Activated CD8-positive, alpha-beta T cell treated with anti-CD3 and anti-CD28 coated beads, Interleukin-2, amount 10 ng/mL, durations not matched to agents 7 days and 5 days (primary cell): ENCODE measurements at regions not wholly inside any gene's neighbourhood (a gene's known extent, or its start where the extent isn't known, plus 50 kb on each side); places are given as distances from the start of the nearest gene placed in this dataset.

ENCODE experiments used
- ATAC-seq: fragments of 150-1000 bp; cut with Tn5 transposase; one replicate; pipeline ENCODE4 v1.10.0; 2021; ENCODE audit warnings: moderate library complexity
- CTCF ChIA-PET: fragments of 350-600 bp; sonication (Branson Sonifier 250); formaldehyde crosslinking; loops from one replicate; lab custom pipeline; 2021; ENCODE audit warnings: antibody characterized with exemption; lab: Charles Lee
- POLR2A ChIA-PET: fragments of 350-600 bp; sonication (Branson Sonifier 250); formaldehyde crosslinking; loops from one replicate; lab custom pipeline; 2021; ENCODE audit warnings: antibody characterized with exemption; lab: Charles Lee
- DNase-seq: peaks from one replicate; pipeline ENCODE4 v3.0.0-alpha.2; 2020
- H3K27ac Mint-ChIP-seq: one replicate; pipeline ENCODE4 v1.8.0; 2021; ENCODE audit warnings: mild to moderate bottlenecking, mixed read lengths
- H3K27me3 Mint-ChIP-seq: one replicate; pipeline ENCODE4 v1.8.0; 2021; ENCODE audit warnings: low read depth, mixed read lengths
- H3K36me3 Mint-ChIP-seq: one replicate; pipeline ENCODE4 v1.8.0; 2021; ENCODE audit warnings: low read depth, mixed read lengths
- H3K4me1 Mint-ChIP-seq: one replicate; pipeline ENCODE4 v1.8.0; 2021; ENCODE audit warnings: low read depth, mixed read lengths
- H3K4me3 Mint-ChIP-seq: one replicate; pipeline ENCODE4 v1.8.0; 2021; ENCODE audit warnings: mild to moderate bottlenecking, mixed read lengths
- H3K9me3 Mint-ChIP-seq: one replicate; pipeline ENCODE4 v1.8.0; 2022; ENCODE audit warnings: mixed read lengths; ENCODE audit not compliant: insufficient read depth

DNA sequence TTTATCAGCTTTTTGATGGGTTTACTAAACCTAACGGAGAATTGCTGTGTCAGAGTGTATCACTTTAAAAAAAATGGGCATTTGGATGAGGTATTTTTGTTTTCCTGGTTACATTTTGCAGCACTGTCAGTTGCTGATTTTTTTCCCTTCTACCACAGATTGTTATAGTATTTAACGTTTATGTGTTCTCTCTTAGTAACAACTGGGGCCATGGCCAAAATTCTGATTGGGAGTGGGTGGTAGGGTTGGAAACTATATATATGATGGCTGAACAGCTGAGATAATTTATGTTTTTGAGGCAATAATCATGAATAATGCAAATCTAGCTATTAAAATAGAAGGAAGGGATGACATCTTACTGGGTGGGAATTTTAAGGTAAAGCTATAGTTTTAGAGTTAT lies 229.4 kb upstream of the SUCLG2 start:
- no peak for ATAC-seq

DNA sequence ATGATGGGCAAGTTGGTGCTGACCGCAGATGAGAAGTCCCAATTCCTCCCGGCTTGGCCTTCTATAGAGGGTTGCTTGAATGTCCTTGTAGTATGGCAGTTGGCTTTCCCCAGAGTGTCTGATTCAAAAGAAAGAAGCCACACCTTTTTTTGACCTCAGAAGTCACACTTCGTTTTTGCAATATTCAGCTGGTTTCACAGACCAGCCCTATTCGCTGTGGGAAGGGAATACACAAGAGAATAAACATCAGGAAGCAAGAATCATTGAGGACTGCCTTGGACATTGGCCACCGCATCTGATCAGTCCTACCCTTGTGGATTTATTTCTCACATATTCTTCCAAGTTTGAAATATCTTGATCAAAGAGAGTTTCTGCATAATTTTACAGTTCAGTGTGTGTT lies 228.6 kb upstream of the SUCLG2 start:
- DNase-seq (no peak), ATAC-seq (no peak)
- no peaks in the 10 kb centered on the region for H3K9me3 Mint-ChIP-seq
- H3K27ac Mint-ChIP-seq, result no peak overlapping the region
- ChIA-PET CTCF (no interaction called here), POLR2A (interaction anchor here (0.6 kb wide), 1 partner anchor 9 kb away, joined by 3 read pairs; no protein-coding TSS in a partner anchor)
- no peaks in the 10 kb centered on the region for H3K36me3 Mint-ChIP-seq
- no peaks in the 10 kb centered on the region for H3K27me3 Mint-ChIP-seq
- no peaks in the 10 kb centered on the region for H3K4me1 Mint-ChIP-seq
- H3K4me3 Mint-ChIP-seq, result no peak overlapping the region

More for the DNA sequence above, 229.4 kb upstream of the SUCLG2 start:
- Mint-ChIP-seq H3K27me3 (no peaks in the 10 kb centered on the region), H3K4me1 (no peaks in the 10 kb centered on the region), H3K27ac (no peak overlapping the region), H3K9me3 (no peaks in the 10 kb centered on the region), H3K36me3 (no peaks in the 10 kb centered on the region), H3K4me3 (no peak overlapping the region)
- POLR2A ChIA-PET, result no interaction called here
- CTCF ChIA-PET, result no interaction called here
- no peak for DNase-seq

DNA sequence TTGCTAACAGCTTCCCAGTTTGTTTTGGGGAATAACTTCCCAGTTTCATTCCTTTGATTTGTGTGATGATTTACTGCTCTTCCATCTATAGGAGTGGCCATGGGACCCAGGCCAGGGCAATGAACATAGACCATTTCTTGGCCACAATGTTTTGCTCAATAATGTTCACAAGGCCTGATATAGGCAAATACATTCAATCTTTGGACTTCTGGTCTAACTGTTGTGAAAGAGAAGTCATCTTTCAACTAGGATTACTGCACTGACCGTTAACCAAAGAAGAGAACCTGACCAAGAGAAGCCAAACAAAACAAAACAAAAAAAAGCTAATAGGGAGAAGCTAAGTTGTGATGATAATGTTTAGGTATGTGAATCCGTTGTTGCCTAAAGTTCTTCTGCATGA lies 221.8 kb upstream of the SUCLG2 start:
- H3K4me3 Mint-ChIP-seq, result no peak overlapping the region
- no peaks in the 10 kb centered on the region for H3K9me3 Mint-ChIP-seq
- POLR2A ChIA-PET, result no interaction called here
- CTCF ChIA-PET, result interaction anchor here (0.6 kb wide), 1 partner anchor 763 kb away, joined by 3 read pairs; no protein-coding TSS in a partner anchor
- no peak for DNase-seq
- H3K27ac Mint-ChIP-seq, result no peak overlapping the region
- no peak for ATAC-seq
- H3K27me3 Mint-ChIP-seq, result no peaks in the 10 kb centered on the region
- H3K4me1 Mint-ChIP-seq, result no peaks in the 10 kb centered on the region
- no peaks in the 10 kb centered on the region for H3K36me3 Mint-ChIP-seq

DNA sequence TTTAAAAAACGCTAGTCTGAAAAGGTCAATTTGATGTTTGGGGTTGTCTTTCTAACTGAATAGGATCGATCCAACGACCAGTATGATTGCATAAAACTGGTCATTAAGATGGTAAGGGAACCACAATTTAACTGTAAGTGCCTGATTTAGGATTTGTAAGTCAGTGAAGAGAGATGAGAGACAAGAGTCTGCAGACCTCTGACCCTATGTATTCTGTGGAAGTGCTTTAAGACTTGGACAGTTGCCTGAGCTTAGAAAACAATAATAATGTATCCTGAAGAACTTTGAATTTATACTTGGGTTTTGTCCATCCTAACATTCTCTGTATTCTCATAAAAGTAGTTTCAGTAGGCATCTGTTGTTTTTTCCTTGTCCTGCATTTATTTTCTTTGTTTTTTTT lies 221.4 kb upstream of the SUCLG2 start:
- no peaks in the 10 kb centered on the region for H3K4me1 Mint-ChIP-seq
- ChIA-PET POLR2A (no interaction called here), CTCF (no interaction called here)
- no peaks in the 10 kb centered on the region for H3K27me3 Mint-ChIP-seq
- no peak overlapping the region for H3K27ac Mint-ChIP-seq
- no peak overlapping the region for H3K4me3 Mint-ChIP-seq
- H3K9me3 Mint-ChIP-seq, result no peaks in the 10 kb centered on the region
- H3K36me3 Mint-ChIP-seq, result no peaks in the 10 kb centered on the region
- ATAC-seq, result no peak
- DNase-seq, result no peak

DNA sequence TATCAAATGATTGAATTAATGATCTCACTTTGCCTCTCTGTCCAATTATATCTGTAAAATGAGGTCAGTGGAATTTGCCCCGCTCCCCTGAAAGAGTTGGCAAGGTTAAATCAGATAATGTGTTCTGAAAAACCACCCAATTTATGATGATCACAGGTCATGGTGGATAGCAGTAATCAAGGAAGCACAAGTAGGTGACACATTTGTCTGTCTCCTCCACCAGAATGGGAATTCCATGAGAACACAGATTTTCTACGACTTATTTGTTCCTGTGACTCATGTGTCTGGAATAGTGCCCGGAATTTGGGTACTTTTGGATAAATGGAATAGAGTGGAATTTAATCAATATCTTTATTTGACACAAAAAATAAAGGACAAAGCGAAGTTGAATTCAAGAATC lies 220.9 kb upstream of the SUCLG2 start:
- no peaks in the 10 kb centered on the region for H3K27me3 Mint-ChIP-seq
- no peak for ATAC-seq

DNA sequence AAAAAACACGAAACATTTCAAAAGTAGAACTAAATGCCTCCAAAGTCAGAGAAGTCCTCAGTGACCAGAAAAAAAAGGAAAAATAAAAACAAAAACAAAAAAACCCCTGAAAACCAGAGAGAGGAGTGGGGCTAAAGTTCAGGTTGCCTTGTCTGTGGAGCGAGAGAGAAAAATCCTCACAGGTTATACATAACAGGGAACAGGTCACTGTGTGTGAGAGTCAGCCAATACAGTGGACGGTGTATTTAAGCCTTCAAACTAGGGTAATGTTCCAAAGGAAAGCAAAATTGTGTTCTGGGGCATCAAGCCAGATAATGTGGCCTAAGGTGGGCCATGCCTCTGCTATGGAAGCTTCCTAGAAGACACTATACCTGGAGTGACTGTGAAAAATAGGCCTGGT lies 216.1 kb upstream of the SUCLG2 start:
- H3K27me3 Mint-ChIP-seq, result no peaks in the 10 kb centered on the region
- ATAC-seq, result no peak
- ChIA-PET CTCF (no interaction called here), POLR2A (no interaction called here)
- no peak for DNase-seq
- no peak overlapping the region for H3K27ac Mint-ChIP-seq
- no peaks in the 10 kb centered on the region for H3K9me3 Mint-ChIP-seq
- H3K4me3 Mint-ChIP-seq, result no peak overlapping the region
- H3K4me1 Mint-ChIP-seq, result no peaks in the 10 kb centered on the region
- H3K36me3 Mint-ChIP-seq, result no peaks in the 10 kb centered on the region

More for the DNA sequence above, 220.9 kb upstream of the SUCLG2 start:
- DNase-seq, result no peak
- Mint-ChIP-seq H3K36me3 (no peaks in the 10 kb centered on the region), H3K27ac (no peak overlapping the region), H3K4me1 (no peaks in the 10 kb centered on the region), H3K4me3 (no peak overlapping the region), H3K9me3 (no peaks in the 10 kb centered on the region)
- ChIA-PET CTCF (no interaction called here), POLR2A (no interaction called here)

DNA sequence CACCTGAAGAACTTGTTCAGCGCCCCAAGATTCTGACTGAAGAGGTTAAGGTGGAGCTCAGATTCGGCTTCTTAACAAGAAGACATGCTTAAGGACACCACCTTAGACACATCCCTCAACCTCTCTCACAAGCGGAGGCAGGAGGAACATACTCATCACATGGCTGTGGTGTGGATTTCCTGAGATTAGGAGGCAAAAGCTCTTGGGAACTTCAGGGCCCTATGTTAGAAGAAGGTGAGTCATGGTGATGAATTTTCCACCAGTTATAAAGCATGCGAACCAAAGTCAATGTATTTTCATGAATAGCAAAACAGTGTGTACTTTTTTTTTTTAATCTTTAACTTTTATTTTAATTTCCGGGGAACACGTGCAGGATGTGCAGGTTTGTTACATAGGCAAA lies 212.2 kb upstream of the SUCLG2 start:
- DNase-seq (no peak), ATAC-seq (no peak)
- H3K9me3 Mint-ChIP-seq, result no peaks in the 10 kb centered on the region
- H3K4me3 Mint-ChIP-seq, result no peak overlapping the region
- no peaks in the 10 kb centered on the region for H3K27me3 Mint-ChIP-seq
- H3K27ac Mint-ChIP-seq, result no peak overlapping the region
- no peaks in the 10 kb centered on the region for H3K36me3 Mint-ChIP-seq
- POLR2A ChIA-PET, result no interaction called here
- CTCF ChIA-PET, result interaction anchor here (1.2 kb wide), 1 partner anchor 753 kb away, joined by 3 read pairs; no protein-coding TSS in a partner anchor
- H3K4me1 Mint-ChIP-seq, result no peaks in the 10 kb centered on the region

DNA sequence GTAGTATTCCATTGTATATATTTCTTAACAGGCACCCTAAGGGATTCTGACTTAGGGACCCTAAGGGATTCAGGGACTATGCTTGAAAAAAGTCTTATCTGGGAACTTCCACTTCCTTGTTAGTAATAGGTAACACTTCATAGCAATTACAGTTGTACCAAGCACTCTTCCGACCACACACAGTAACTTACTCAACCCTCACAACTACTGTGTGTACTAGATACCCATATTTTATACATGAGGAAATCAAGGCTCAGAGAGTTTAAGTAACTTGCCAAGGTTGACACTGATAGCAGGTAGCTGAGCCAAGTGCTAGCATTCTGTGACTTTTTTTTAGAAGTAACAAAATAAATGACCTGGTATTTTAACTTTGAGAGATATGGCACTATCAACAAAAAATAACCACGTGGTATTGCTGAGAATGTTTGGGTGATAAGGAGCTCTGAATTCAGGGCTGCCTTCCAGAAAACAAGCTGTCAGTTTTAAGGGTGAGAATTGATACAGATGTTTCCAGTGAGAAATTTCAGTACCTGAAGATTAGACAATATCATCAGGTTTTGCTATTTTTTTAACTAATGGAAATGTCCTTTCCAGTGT lies 210.3 kb upstream of the SUCLG2 start:
- ChIA-PET POLR2A (no interaction called here), CTCF (interaction anchor here (0.9 to 1.2 kb wide), 2 partner anchors 9 to 11 kb away, joined by 3 read pairs; no protein-coding TSS in a partner anchor)
- H3K4me1 Mint-ChIP-seq, result no peaks in the 10 kb centered on the region
- DNase-seq, result no peak
- no peaks in the 10 kb centered on the region for H3K36me3 Mint-ChIP-seq
- no peak for ATAC-seq
- H3K4me3 Mint-ChIP-seq, result no peak overlapping the region
- no peaks in the 10 kb centered on the region for H3K27me3 Mint-ChIP-seq
- H3K9me3 Mint-ChIP-seq, result peaks cover 1% of the 10 kb centered on the region
- H3K27ac Mint-ChIP-seq, result no peak overlapping the region

DNA sequence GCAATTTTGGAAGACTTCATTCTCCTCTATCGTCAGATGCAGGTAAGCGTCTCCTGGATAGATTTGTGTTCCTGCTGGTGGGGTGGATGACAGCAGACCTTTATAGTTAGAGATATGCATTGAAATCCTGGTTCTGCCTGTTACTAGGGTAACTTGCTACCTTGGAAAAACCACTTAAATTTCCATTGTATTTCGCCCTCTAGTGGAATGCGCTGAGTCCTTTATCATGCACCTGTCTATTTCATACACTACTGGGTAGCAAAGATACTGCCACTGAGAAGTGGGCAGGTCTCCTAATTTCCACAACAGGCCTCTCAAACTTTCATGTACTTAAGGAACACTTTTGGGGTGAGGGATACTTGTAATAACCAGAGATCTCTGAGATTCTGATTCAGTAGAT lies 209.5 kb upstream of the SUCLG2 start:
- no peaks in the 10 kb centered on the region for H3K36me3 Mint-ChIP-seq
- no peak overlapping the region for H3K27ac Mint-ChIP-seq
- DNase-seq (no peak), ATAC-seq (no peak)
- H3K4me1 Mint-ChIP-seq, result no peaks in the 10 kb centered on the region
- no peaks in the 10 kb centered on the region for H3K27me3 Mint-ChIP-seq
- H3K9me3 Mint-ChIP-seq, result peaks cover 4% of the 10 kb centered on the region
- H3K4me3 Mint-ChIP-seq, result no peak overlapping the region
- CTCF ChIA-PET, result no interaction called here
- POLR2A ChIA-PET, result no interaction called here

DNA sequence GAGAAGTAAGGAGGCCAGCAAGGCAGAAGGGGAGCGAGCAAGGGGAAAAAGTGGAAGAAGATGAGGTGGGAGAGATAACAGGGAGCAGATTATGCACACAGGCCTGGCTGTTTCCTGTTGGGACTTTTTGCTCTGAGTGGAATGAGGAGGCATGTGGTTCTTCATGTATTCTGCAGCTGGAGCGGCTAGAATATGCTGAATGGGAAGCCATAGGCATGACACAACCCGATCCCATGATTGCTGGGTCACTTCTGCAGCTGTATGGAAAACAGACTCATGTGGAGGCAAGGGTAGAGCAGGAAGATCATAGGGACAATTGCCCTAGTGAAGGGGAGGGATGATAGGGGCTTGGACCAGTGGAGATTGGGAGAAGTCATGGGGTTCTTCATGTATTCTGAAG lies 206.0 kb upstream of the SUCLG2 start:
- no peak for DNase-seq
- CTCF ChIA-PET, result no interaction called here
- no peak overlapping the region for H3K27ac Mint-ChIP-seq
- no peaks in the 10 kb centered on the region for H3K36me3 Mint-ChIP-seq
- H3K27me3 Mint-ChIP-seq, result no peaks in the 10 kb centered on the region
- H3K4me1 Mint-ChIP-seq, result peaks cover 2% of the 10 kb centered on the region
- peaks cover 4% of the 10 kb centered on the region for H3K9me3 Mint-ChIP-seq
- POLR2A ChIA-PET, result no interaction called here
- ATAC-seq, result no peak
- H3K4me3 Mint-ChIP-seq, result no peak overlapping the region

DNA sequence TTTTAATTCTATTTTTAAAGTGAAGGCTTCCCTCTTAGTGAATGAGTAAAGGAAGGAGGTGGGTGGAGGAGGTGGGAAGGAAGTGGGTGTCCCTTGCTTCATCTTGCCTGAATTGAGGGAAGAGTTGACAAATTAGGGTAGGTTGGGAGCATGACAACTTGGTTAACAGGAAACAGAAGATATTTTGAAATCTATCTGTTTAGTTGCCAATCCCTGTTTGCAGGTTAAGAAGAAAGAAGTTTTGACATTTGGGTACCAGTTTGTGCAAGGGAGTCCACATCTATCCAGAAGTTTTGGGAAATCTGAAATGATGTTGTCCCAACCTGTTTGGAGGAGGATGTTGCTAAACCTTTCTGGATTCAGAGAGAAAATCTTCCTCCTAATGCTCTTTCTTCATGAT lies 204.1 kb upstream of the SUCLG2 start:
- DNase-seq (no peak), ATAC-seq (no peak)
- Mint-ChIP-seq H3K4me3 (no peak overlapping the region), H3K27me3 (peaks cover 2% of the 10 kb centered on the region), H3K9me3 (peaks cover 4% of the 10 kb centered on the region), H3K4me1 (peaks cover 2% of the 10 kb centered on the region), H3K27ac (no peak overlapping the region), H3K36me3 (no peaks in the 10 kb centered on the region)
- POLR2A ChIA-PET, result no interaction called here
- CTCF ChIA-PET, result no interaction called here

DNA sequence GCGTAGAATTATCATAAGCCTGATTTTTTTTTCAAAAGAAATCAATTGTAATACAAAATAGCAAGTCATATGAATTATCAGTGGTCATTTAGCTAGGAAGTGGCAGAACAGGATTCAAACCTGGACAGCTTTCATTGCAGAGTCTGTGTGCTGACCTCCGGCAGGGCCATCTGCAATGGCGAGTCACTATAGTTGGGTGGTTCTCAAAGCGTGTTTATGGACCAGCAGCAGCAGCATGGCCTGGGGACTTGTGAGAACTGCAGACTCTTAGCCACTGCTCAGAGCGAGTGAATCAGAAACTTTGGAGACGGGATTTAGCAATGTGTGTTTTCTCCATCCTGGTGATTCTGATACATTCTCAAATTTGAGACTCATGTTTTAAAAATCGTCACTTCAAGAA lies 202.3 kb upstream of the SUCLG2 start:
- peaks cover 2% of the 10 kb centered on the region for H3K27me3 Mint-ChIP-seq
- ATAC-seq (no peak), DNase-seq (no peak)
- peaks cover 2% of the 10 kb centered on the region for H3K4me1 Mint-ChIP-seq
- ChIA-PET POLR2A (no interaction called here), CTCF (no interaction called here)
- no peaks in the 10 kb centered on the region for H3K36me3 Mint-ChIP-seq
- no peak overlapping the region for H3K27ac Mint-ChIP-seq
- H3K4me3 Mint-ChIP-seq, result no peak overlapping the region
- peaks cover 4% of the 10 kb centered on the region for H3K9me3 Mint-ChIP-seq

DNA sequence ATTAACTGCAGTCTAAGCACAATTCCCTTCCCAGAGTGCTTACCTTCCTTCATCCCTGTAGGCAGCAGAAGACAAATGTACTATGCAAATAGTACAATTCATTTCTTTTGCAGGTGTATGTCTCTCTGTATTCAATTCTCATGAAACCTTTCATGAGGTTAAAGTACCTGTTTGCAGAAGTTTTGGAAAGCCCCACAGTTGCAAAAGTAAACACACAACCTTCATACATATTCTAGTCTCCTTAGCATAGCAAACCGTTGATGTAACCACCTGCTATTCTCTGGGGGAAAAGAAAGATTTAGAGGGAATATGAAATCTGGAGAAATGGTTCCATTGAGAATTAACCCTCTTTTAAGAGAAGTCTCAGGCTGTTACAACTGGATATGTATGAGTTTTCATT lies 200.3 kb upstream of the SUCLG2 start:
- Mint-ChIP-seq H3K4me3 (no peak overlapping the region), H3K9me3 (peaks cover 3% of the 10 kb centered on the region), H3K27ac (no peak overlapping the region), H3K27me3 (peaks cover 2% of the 10 kb centered on the region), H3K36me3 (no peaks in the 10 kb centered on the region), H3K4me1 (peaks cover 2% of the 10 kb centered on the region)
- DNase-seq (no peak), ATAC-seq (no peak)
- ChIA-PET CTCF (no interaction called here), POLR2A (no interaction called here)
